ENCODE measurements at regions not wholly inside any gene's neighbourhood (a gene's known extent, or its start where the extent isn't known, plus 50 kb on each side); places are given as distances from the start of the nearest gene placed in this dataset.

DNA sequence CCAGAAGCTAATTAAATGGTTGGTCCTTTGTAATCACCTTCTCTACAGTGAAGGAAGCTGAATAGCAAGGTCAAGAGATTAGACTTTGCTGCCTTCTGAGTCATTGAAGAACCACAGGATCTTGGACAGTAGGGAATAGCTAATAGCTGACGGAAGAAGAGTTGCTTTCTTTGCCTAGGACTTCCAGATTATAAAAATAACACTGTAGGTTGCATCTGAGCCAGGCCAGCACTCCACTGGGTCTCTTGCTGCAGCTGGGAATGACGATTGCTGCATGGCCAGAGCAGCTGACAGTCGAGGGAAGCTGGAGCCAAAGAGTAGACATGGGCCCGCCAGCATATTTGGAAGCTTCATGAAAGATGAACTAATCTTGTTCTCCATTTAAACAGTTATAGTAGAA is 81.5 kb upstream of the KCNMB2 start:
- Mint-ChIP-seq H3K36me3 (ENCODE audit: low read depth) (no peaks in the 10 kb centered on the region), H3K4me3 (no peak overlapping the region), H3K27me3 (peaks cover 20% of the 10 kb centered on the region), H3K9me3 (no peaks in the 10 kb centered on the region), H3K4me1 (ENCODE audit: low read depth) (no peaks in the 10 kb centered on the region), H3K27ac (no peak overlapping the region)
- intact Hi-C loops (cut with DNase I, micrococcal nuclease): no loop called here
- H3K4me1 ChIP-seq (ENCODE audit: insufficient read depth, low read length): no peaks in the 10 kb centered on the region
- POLR2A ChIA-PET: no interaction called here
- H3K27me3 ChIP-seq (ENCODE audit: control insufficient read depth in 1 of 2, insufficient read depth in 2 of 2, low read length in 2 of 2): peaks cover 0 to 12% of the 10 kb centered on the region in 2 experiments
- TF ChIP-seq, protein P1, sequence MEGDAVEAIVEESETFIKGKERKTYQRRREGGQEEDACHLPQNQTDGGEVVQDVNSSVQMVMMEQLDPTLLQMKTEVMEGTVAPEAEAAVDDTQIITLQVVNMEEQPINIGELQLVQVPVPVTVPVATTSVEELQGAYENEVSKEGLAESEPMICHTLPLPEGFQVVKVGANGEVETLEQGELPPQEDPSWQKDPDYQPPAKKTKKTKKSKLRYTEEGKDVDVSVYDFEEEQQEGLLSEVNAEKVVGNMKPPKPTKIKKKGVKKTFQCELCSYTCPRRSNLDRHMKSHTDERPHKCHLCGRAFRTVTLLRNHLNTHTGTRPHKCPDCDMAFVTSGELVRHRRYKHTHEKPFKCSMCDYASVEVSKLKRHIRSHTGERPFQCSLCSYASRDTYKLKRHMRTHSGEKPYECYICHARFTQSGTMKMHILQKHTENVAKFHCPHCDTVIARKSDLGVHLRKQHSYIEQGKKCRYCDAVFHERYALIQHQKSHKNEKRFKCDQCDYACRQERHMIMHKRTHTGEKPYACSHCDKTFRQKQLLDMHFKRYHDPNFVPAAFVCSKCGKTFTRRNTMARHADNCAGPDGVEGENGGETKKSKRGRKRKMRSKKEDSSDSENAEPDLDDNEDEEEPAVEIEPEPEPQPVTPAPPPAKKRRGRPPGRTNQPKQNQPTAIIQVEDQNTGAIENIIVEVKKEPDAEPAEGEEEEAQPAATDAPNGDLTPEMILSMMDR (IDR thresholded peaks at IDR 0.05): no peak
- no peaks in the 10 kb centered on the region for H3K9me3 ChIP-seq (ENCODE audit: control insufficient read depth in 1 of 2, insufficient read depth in 1 of 2, low read length in 2 of 2)
- ATAC-seq (ENCODE audit: poor library complexity): no peak
- no peak overlapping the region for H3K27ac ChIP-seq (ENCODE audit: low read depth in 1 of 2, low read length in 2 of 2)
- DNase-seq: no peak
- no peaks in the 10 kb centered on the region for H3K36me3 ChIP-seq (ENCODE audit: insufficient read depth, low read length)
- CTCF ChIA-PET: no interaction called here
- no peak overlapping the region for H3K4me3 ChIP-seq (ENCODE audit: low read length)

DNA sequence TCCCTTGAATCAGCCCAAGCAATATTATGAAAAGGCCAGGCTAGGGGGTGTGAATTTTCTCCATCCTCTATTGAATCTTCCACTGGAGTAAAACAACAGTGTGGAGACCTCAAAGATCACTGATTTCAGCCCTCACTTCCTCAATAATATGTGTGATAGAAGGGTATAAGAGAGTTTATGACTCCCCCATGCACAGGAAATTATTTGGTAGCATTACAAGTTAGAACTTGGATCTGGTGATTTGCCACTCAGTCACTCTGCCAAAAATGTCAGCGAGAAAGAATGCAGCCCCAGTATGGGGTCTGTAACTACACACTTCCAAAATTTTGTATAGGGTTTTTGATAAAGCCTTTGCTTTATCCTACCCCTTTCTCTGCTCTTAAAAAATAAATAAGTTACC is 81.0 kb upstream of the KCNMB2 start:
- H3K4me3 Mint-ChIP-seq: no peak overlapping the region
- Histone ChIP-seq H3K27ac (ENCODE audit: low read depth in 1 of 2, low read length in 2 of 2) (no peak overlapping the region), H3K4me1 (ENCODE audit: insufficient read depth, low read length) (no peaks in the 10 kb centered on the region), H3K9me3 (ENCODE audit: control insufficient read depth in 1 of 2, insufficient read depth in 1 of 2, low read length in 2 of 2) (no peaks in the 10 kb centered on the region), H3K27me3 (ENCODE audit: control insufficient read depth in 1 of 2, insufficient read depth in 2 of 2, low read length in 2 of 2) (peaks cover 0 to 16% of the 10 kb centered on the region in 2 experiments), H3K36me3 (ENCODE audit: insufficient read depth, low read length) (no peaks in the 10 kb centered on the region), H3K4me3 (ENCODE audit: low read length) (no peak overlapping the region)
- POLR2A ChIA-PET: no interaction called here
- H3K27ac Mint-ChIP-seq: no peak overlapping the region
- intact Hi-C loops (cut with DNase I, micrococcal nuclease): no loop called here
- CTCF ChIA-PET: no interaction called here
- TF ChIP-seq, protein P1 (IDR thresholded peaks at IDR 0.05): no peak
- no peaks in the 10 kb centered on the region for H3K9me3 Mint-ChIP-seq
- peaks cover 25% of the 10 kb centered on the region for H3K27me3 Mint-ChIP-seq
- no peak for DNase-seq
- no peak for ATAC-seq (ENCODE audit: poor library complexity)
- no peaks in the 10 kb centered on the region for H3K4me1 Mint-ChIP-seq (ENCODE audit: low read depth)
- no peaks in the 10 kb centered on the region for H3K36me3 Mint-ChIP-seq (ENCODE audit: low read depth)

DNA sequence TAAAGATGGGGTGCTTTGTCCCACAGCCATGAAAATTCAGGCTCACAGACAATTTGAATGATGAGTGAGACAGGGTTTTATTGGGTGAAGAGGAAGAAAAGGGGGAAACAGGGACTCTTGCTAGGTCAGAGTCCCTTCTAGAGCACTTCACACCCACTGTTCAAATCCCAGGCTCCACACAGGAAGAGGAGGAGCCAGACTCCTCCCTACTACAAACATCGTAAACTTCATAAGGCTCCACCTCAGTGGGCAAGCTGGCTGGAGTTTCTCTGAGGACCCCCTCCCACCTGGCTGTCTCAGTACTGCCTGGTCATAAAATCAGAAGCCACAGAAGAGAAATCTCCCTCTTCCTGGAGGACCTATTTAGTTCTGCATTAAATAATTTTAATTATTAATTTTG is 80.3 kb upstream of the KCNMB2 start:
- Histone ChIP-seq H3K36me3 (ENCODE audit: insufficient read depth, low read length) (no peaks in the 10 kb centered on the region), H3K4me1 (ENCODE audit: insufficient read depth, low read length) (no peaks in the 10 kb centered on the region), H3K27ac (ENCODE audit: low read depth in 1 of 2, low read length in 2 of 2) (no peak overlapping the region), H3K27me3 (ENCODE audit: control insufficient read depth in 1 of 2, insufficient read depth in 2 of 2, low read length in 2 of 2) (peaks cover 0 to 16% of the 10 kb centered on the region in 2 experiments), H3K4me3 (ENCODE audit: low read length) (no peak overlapping the region), H3K9me3 (ENCODE audit: control insufficient read depth in 1 of 2, insufficient read depth in 1 of 2, low read length in 2 of 2) (no peaks in the 10 kb centered on the region)
- DNase-seq (no peak), ATAC-seq (ENCODE audit: poor library complexity) (no peak)
- Mint-ChIP-seq H3K9me3 (no peaks in the 10 kb centered on the region), H3K27ac (no peak overlapping the region), H3K27me3 (peaks cover 29% of the 10 kb centered on the region), H3K4me1 (ENCODE audit: low read depth) (no peaks in the 10 kb centered on the region), H3K4me3 (no peak overlapping the region), H3K36me3 (ENCODE audit: low read depth) (no peaks in the 10 kb centered on the region)
- intact Hi-C loops (cut with DNase I, micrococcal nuclease): no loop called here
- ChIA-PET POLR2A (no interaction called here), CTCF (no interaction called here)
- TF ChIP-seq, protein P1 (IDR thresholded peaks at IDR 0.05): no peak
